ENCODE measurements at regions not wholly inside any gene's neighbourhood (a gene's known extent, or its start where the extent isn't known, plus 50 kb on each side); places are given as distances from the start of the nearest gene placed in this dataset.

DNA sequence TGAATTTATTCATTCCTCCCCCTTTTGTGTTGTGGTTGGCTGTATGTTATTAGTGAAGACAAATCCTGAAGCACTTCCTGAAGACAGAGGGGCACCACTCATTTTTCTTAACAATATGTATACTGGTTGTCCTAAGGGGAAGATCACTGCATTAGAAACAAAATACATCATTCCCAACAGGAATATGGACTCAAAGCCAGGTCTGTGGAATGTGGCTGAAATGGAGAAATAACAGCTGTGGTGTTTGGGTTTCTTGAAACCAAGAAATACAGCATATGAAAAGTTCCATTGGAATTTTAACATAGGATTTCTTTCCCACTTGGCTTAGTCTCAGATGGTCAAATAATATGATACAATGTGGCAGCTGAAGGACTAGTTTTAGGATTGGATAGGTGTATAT is 267.6 kb downstream of the KCNE4 start:
- TF ChIP-seq, protein P1, sequence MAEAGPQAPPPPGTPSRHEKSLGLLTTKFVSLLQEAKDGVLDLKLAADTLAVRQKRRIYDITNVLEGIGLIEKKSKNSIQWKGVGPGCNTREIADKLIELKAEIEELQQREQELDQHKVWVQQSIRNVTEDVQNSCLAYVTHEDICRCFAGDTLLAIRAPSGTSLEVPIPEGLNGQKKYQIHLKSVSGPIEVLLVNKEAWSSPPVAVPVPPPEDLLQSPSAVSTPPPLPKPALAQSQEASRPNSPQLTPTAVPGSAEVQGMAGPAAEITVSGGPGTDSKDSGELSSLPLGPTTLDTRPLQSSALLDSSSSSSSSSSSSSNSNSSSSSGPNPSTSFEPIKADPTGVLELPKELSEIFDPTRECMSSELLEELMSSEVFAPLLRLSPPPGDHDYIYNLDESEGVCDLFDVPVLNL (CRISPR knock-in tag; IDR thresholded peaks at IDR 0.05; ENCODE audit: borderline replicate concordance, low read depth) = no peak
- TF ChIP-seq, protein P2, sequence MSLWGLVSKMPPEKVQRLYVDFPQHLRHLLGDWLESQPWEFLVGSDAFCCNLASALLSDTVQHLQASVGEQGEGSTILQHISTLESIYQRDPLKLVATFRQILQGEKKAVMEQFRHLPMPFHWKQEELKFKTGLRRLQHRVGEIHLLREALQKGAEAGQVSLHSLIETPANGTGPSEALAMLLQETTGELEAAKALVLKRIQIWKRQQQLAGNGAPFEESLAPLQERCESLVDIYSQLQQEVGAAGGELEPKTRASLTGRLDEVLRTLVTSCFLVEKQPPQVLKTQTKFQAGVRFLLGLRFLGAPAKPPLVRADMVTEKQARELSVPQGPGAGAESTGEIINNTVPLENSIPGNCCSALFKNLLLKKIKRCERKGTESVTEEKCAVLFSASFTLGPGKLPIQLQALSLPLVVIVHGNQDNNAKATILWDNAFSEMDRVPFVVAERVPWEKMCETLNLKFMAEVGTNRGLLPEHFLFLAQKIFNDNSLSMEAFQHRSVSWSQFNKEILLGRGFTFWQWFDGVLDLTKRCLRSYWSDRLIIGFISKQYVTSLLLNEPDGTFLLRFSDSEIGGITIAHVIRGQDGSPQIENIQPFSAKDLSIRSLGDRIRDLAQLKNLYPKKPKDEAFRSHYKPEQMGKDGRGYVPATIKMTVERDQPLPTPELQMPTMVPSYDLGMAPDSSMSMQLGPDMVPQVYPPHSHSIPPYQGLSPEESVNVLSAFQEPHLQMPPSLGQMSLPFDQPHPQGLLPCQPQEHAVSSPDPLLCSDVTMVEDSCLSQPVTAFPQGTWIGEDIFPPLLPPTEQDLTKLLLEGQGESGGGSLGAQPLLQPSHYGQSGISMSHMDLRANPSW (CRISPR knock-in tag; conservative IDR thresholded peaks at IDR 0.05; ENCODE audit: low read depth) = no peak
- TF ChIP-seq, protein P3, sequence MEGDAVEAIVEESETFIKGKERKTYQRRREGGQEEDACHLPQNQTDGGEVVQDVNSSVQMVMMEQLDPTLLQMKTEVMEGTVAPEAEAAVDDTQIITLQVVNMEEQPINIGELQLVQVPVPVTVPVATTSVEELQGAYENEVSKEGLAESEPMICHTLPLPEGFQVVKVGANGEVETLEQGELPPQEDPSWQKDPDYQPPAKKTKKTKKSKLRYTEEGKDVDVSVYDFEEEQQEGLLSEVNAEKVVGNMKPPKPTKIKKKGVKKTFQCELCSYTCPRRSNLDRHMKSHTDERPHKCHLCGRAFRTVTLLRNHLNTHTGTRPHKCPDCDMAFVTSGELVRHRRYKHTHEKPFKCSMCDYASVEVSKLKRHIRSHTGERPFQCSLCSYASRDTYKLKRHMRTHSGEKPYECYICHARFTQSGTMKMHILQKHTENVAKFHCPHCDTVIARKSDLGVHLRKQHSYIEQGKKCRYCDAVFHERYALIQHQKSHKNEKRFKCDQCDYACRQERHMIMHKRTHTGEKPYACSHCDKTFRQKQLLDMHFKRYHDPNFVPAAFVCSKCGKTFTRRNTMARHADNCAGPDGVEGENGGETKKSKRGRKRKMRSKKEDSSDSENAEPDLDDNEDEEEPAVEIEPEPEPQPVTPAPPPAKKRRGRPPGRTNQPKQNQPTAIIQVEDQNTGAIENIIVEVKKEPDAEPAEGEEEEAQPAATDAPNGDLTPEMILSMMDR (IDR thresholded peaks at IDR 0.05) = no peak
